ENCODE measurements at regions not wholly inside any gene's neighbourhood (a gene's known extent, or its start where the extent isn't known, plus 50 kb on each side); places are given as distances from the start of the nearest gene placed in this dataset.

DNA sequence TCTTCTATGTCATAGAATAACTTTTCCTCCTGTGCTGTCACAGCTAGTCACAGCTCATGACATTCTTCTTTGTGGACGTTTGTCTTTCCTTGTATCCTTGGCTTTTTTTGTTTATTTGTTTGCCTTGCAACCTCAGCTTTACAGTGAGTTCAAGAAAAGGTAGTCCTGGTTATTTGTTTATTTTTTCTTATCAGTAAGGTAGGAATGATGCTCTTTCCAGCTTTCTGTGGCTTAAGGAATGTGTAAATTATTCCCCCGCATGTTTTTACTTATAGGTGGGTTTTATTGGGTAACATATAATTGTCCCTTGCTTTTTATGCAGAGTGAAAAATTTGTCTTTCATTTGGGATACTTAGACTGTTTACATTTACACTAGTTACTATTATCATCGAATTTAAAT lies 1673.6 kb upstream of the FLRT2 start:
- no peak for TF ChIP-seq POLR2A (IDR thresholded peaks at IDR 0.05; ENCODE audit: low read depth, low read length)
- TF ChIP-seq PAX5 (IDR thresholded peaks at IDR 0.05; ENCODE audit: insufficient read depth, low read length, severe bottlenecking): no peak
- no peak for TF ChIP-seq POLR2AphosphoS5 (IDR thresholded peaks at IDR 0.05; ENCODE audit: low read depth, low read length)

Measured in GM12891 (cell line).